ENCODE measurements at regions not wholly inside any gene's neighbourhood (a gene's known extent, or its start where the extent isn't known, plus 50 kb on each side); places are given as distances from the start of the nearest gene placed in this dataset.

GRCh38 chr9:117936185-117937130 is 232.3 kb downstream of the TLR4 start:
- no peak for TF ChIP-seq CTCF (conservative IDR thresholded peaks at IDR 0.05)
- TF ChIP-seq EZH2 (IDR thresholded peaks at IDR 0.05; ENCODE audit: low read depth): no peak
